NCI-H1417 (cell line): ENCODE measurements at regions not wholly inside any gene's neighbourhood (a gene's known extent, or its start where the extent isn't known, plus 50 kb on each side); places are given as distances from the start of the nearest gene placed in this dataset.

Source experiments
- DNase-seq, 3 experiments: peaks; one replicate each; lab custom pipeline; 2025; lab: John Stamatoyannopoulos, UW

DNA sequence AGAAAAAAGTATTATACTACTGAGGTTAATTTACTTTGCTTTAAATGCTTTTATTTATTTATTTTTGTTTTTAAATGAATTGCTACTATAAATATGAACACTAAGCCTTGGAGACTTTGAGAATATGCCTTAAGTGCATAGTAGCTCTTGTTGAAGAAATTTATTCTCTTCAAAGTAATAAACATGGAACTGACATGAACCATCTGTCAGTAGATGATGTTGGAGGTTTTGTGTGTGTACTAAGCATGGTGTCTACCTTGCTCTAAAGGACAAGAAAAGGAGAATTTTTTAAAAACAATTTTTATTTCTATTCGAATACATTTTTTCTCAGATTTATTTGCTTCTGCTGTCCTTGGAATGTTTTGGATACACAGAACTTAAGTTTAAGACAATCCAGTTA lies 81.1 kb upstream of the PDZRN3 start:
- DNase-seq: no peak

DNA sequence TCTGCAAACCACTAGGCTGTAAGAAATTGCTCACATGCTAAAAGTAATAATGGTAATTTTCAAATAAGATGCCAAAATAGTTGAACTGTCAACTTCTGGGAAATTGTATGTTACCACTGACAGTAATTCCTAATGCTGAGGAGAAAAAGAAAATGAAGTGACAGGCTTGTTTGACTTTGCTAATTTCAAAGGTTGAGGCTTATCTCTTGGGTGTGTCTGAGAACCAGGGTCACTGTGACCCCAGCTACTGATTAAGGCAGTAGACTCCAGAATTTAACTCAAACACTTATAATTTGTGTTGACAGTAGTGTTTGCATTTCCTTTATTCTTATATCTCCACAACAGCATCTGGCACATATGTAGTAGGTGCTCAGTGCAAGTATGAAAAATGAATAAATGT lies 74.6 kb upstream of the PDZRN3 start:
- DNase-seq: no peak

DNA sequence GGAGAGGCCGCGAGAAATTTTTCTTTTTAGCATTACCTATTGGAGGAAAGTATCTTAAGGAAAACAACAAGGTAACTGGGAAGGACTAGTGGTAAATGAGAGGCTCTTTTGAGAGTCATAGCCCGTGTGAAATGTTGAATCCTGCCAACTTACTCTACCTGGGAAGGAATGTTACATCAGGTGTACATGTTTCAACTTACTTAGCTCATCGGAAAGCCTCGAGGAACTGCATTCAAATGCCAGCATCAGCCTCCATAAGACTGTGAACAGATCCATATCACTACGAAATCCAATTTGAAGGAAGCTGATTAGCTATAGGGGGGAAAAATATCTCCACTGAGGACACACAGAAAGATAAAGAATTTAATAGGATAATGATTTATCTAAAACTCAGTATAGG lies 72.3 kb upstream of the PDZRN3 start:
- no peak for DNase-seq

DNA sequence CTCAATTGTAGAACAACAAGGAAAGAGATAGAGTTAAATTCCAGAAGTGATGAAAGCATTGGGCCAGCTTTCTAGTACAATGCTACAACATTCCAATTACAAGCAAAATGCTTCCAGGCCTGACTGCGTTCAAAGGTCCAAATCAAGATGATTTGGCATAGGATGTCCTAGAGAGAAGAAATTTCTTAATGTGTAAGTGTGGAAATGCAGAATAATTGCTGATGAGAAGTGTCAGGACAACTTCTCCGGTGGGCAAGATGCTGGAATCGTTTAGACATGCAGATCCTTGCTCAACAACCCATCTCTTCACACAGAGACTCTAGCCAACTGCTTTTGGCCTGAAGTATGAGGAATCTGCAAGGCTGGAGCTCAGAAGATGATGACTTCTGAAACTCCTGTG lies 71.1 kb upstream of the PDZRN3 start:
- DNase-seq: no peak

DNA sequence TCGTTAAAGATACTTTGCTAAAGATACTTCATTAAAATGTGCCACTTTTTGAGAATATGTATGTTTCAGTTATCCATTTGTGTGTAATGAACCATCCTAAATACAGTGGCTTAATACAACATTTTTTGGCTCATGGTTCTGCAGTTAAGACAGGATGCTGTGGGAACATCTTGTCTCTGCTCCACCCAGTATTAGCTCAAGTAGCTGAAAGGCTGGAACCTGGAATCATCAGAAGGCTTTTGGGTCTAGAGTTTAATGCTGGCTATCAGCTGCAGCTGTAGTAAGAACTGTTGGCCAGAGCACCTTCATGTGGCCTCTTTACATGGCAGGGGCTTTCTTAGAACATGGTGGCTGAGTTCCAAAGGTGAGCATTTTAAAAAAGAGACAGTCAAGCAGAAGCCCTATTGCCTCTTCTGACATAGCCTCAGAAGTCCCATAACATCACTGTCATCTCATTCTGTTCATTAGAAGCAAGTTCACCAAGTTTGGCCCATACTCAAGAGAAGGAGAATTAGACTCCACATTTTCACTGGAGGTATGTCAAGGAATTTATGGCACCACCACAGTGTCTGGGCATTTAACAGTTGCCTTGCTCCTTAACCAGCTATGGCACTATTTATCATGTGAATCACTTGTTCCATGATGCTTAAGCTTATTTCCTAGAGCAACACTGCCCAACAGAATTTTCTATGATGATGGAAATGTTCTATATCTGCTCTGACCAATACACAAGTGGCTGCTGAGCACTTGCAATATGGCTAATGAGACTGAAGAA lies 70.4 kb upstream of the PDZRN3 start:
- DNase-seq: no peak

DNA sequence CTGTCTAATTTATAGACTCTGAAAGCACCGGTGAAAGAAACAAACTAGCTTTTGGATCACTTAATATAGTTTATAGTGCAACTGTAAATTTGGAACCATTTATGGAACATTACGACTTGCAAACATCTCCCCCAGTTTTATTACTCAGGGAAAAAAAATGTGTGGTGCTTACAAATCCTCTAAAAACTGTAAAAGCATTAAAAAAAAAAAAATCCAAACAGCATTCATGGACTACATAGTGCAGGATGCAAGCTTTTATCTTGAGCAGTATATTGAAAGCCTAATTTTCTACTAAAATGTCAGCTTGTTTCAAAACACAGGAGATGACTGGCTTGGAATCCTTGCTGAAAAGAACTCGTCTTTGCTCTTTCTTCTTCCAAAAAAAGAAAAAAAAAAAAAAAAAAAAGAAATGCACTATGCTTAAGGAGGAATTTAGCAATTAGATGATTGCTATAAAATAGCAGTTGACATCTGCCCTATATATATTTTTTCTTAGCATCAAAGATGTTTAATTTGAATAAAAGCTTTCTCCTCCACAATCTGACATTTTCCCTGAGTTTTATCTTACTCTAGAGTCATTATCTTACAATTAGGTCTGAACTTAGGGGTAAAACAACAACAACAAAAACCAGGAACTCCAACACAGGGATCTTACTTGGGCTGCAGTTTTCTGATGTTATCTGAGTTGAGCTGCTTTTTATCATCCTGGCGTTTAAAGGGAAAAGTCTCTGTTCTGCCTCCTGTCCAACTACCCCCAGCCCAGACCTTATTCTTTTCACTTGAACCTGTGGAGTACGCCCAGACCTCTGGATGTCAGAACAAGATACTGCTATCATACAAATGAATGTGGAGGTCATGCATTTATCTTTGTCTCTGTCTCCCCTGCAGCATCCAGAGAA lies 62.6 kb upstream of the PDZRN3 start:
- DNase-seq: no peak

DNA sequence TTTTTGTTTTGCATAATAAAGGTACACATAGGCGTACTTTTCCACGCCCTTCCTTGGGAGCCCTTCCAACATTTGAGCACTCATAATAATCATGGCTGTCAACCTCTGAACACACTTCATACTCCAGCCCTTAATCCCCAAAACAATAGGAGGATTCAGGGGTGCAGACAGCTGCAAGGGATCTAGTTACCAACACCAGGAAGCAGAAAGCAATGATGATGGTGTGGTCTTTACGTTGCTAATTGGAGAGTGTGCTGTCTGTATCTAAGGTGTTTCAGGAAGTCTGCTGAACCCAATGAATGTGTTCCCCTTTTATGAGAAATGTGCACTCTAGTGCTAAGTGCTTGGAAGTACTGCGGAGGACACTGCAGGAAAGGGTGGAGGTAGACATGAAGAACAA lies 60.3 kb upstream of the PDZRN3 start:
- DNase-seq: peak; percentile 14 to 81 (median 23)

DNA sequence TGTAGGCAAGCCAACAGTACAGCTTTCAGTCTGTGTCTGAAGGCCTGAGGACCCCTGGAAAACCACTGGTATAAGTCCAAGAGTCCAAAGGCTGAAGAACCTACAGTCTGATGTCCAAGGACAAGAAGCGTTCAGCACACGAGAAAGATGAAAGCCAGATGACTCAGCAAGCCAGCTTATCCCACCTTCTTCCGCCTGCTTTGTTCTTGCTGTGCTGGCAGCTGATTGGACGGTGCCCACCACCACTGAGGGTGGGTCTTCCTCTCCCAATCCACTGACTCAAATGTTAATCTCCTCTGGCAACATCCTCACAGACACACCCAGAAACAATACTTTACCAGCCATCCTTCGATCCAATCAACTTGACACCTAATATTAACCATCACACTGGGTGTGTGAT lies 59.0 kb upstream of the PDZRN3 start:
- no peak for DNase-seq

DNA sequence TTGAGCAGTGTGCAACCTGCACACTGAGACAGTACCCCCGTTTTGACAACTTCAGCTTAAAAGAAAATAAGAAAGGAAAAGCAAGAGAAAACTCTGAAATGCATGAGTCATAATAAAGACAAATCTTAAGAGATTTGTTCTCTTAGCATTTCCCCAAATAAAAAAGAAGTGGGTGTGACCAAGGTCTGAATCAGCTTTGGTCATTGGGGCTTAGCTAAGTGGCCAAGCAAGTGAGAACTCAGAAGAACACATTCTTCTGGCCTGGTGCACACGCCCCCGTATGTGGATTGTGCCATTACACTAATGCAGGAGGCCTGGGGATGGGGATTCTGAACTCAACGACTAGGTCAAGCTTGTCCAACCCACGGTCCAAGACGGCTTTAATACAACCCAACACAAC lies 56.9 kb upstream of the PDZRN3 start:
- no peak for DNase-seq

DNA sequence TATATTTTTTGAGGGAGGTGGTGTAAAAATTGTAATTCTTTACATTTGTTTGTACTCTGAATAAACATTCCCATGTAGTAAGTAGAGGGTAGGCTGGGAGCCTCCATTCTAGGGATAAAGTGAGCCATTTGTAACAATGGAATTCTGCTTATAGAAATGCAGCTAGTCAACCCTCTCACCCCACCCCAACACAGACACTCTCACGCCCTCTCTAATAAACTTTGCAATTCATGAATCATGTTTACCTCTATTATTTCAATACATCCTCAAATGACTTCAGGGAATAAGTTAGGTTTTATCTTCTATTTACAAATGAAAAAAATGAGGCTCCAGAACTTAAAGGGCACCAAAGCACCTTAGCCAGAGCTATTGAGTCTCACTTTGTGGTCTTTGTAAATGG lies 56.5 kb upstream of the PDZRN3 start:
- no peak for DNase-seq

DNA sequence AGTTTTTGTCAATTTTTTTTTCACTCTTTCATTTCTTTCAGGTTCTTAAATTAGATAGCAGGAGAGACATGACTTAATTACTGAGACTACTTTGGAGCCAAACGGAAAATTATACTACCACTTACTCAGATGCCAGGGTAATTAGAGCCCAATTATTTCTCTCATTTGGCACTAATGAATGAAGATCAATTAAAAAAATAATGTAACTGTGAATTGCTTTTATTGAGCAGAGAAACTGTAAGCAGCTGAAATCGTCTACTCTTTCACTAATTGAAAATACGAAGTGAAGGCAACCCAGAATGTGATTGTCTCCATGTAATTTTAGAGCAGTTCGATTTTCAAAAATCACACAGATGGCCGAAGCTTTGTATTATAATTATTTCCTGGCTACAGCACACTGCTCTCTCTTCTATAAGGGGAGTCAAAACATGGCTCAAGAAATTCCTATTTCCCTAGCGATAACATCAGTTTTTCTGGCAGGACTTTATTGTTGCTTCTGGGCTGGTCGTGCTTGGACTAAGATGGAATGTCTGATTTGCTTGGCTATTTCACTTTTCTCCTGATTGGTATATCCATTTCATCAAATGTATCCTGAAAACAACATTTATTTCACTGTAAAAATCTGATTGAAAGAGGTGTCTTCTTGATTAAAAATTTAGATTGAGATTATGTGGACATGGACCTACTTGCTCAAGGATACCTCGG lies 55.8 kb upstream of the PDZRN3 start:
- DNase-seq: peak in 1 of 3 experiments; percentile 14

DNA sequence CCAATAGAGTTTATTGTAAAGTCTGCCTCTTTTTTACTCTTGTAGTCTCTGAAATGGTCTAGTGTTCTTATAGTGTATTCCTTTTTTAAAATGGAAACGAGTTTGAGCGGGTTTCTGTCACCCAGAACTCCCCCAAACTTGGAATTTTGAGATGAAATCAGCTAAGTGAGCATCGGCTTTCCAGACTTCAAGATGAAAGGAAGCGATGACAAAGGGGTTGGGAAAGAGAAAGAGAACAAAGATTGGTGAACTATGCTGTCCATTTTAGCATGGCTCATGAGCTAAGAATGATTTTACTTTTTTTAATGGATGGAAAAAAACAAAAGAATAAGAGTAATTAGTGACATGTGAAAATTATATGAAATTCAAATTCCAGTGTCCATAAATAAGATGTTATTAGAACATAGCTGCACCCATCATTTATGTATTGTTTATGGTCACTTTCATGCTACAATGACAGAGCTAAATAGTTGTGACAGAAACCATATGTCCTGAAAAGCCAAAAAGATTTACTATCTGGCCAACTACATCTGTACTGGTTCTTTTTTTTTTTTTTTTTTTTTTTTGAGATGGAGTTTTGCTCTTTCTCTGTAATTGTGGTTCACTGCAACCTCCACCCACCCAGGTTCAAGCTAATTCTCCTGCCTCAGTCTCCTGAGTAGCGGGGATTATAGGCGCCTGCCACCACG lies 52.7 kb upstream of the PDZRN3 start:
- no peak for DNase-seq
